HG03575 (cell line): ENCODE measurements at regions not wholly inside any gene's neighbourhood (a gene's known extent, or its start where the extent isn't known, plus 50 kb on each side); places are given as distances from the start of the nearest gene placed in this dataset.

Experiments
- ATAC-seq: cut with Tn5 transposase; IDR thresholded peaks from one replicate; pipeline ENCODE4 v1.9.1; 2021; ENCODE audit not compliant: unreplicated experiment, insufficient number of reproducible peaks, low FRiP score; ENCODE audit errors: extremely low read depth

- ATAC-seq: no peak
Measured at GRCh38 chr1:95408507-95409136, 174.6 kb downstream of the RWDD3 start.

- no peak for ATAC-seq
Measured at GRCh38 chr1:95409276-95409675, 175.3 kb downstream of the RWDD3 start.

GRCh38 chr1:95409901-95410300 lies 175.9 kb downstream of the RWDD3 start:
- no peak for ATAC-seq

GRCh38 chr1:95415146-95415545 lies 181.1 kb downstream of the RWDD3 start:
- no peak for ATAC-seq

GRCh38 chr1:95426772-95427171 lies 192.8 kb downstream of the RWDD3 start:
- no peak for ATAC-seq

GRCh38 chr1:95427525-95427924 lies 193.5 kb downstream of the RWDD3 start:
- no peak for ATAC-seq

- no peak for ATAC-seq
Measured at GRCh38 chr1:95431235-95431634, 197.2 kb downstream of the RWDD3 start.

GRCh38 chr1:95435611-95436010 lies 201.6 kb downstream of the RWDD3 start:
- no peak for ATAC-seq

GRCh38 chr1:95437011-95437410 lies 203.0 kb downstream of the RWDD3 start:
- ATAC-seq: no peak

- no peak for ATAC-seq
Measured at GRCh38 chr1:95437781-95438180, 203.8 kb downstream of the RWDD3 start.

GRCh38 chr1:95438218-95438948 lies 204.4 kb downstream of the RWDD3 start:
- ATAC-seq: no peak

GRCh38 chr1:95440511-95440910 lies 206.5 kb downstream of the RWDD3 start:
- no peak for ATAC-seq

- no peak for ATAC-seq
Measured at GRCh38 chr1:95449516-95449915, 215.5 kb downstream of the RWDD3 start.

GRCh38 chr1:95451054-95451453 lies 217.0 kb downstream of the RWDD3 start:
- ATAC-seq: no peak

- ATAC-seq: no peak
Measured at GRCh38 chr1:95451904-95452303, 217.9 kb downstream of the RWDD3 start.

- no peak for ATAC-seq
Measured at GRCh38 chr1:95453053-95453452, 219.0 kb downstream of the RWDD3 start.

GRCh38 chr1:95467036-95467435 lies 233.0 kb downstream of the RWDD3 start:
- no peak for ATAC-seq

- ATAC-seq: no peak
Measured at GRCh38 chr1:95475686-95476457, 241.9 kb downstream of the RWDD3 start.

- ATAC-seq: no peak
Measured at GRCh38 chr1:95496307-95496706, 262.3 kb downstream of the RWDD3 start.

GRCh38 chr1:95496773-95497172 lies 262.8 kb downstream of the RWDD3 start:
- no peak for ATAC-seq
